Breast epithelium (tissue), 3 donors: ENCODE measurements at regions not wholly inside any gene's neighbourhood (a gene's known extent, or its start where the extent isn't known, plus 50 kb on each side); places are given as distances from the start of the nearest gene placed in this dataset.

Experiments
- CTCF ChIP-seq, 3 donors: fragments of 450-650 bp; IDR thresholded peaks; one replicate each; pipeline ENCODE4 v1.5.1; 2016 to 2017; ENCODE audit warnings: antibody characterized with exemption in 3 of 3, mild to moderate bottlenecking in 3 of 3, moderate library complexity in 3 of 3
- POLR2AphosphoS5 ChIP-seq, 3 donors: sonication (generic); formaldehyde crosslinking; IDR thresholded peaks; one replicate each; pipeline ENCODE4 v1.6.1; 2017; ENCODE audit warnings: antibody characterized with exemption in 3 of 3

- TF ChIP-seq CTCF (IDR thresholded peaks at IDR 0.05) = no peak
- no peak for TF ChIP-seq POLR2AphosphoS5 (IDR thresholded peaks at IDR 0.05)
Measured at GRCh38 chr16:61471023-61471422, 565.2 kb downstream of the CDH8 start.
